ENCODE measurements at regions not wholly inside any gene's neighbourhood (a gene's known extent, or its start where the extent isn't known, plus 50 kb on each side); places are given as distances from the start of the nearest gene placed in this dataset.

- TF ChIP-seq POLR2A (IDR thresholded peaks at IDR 0.05), result no peak
- TF ChIP-seq, protein P1, sequence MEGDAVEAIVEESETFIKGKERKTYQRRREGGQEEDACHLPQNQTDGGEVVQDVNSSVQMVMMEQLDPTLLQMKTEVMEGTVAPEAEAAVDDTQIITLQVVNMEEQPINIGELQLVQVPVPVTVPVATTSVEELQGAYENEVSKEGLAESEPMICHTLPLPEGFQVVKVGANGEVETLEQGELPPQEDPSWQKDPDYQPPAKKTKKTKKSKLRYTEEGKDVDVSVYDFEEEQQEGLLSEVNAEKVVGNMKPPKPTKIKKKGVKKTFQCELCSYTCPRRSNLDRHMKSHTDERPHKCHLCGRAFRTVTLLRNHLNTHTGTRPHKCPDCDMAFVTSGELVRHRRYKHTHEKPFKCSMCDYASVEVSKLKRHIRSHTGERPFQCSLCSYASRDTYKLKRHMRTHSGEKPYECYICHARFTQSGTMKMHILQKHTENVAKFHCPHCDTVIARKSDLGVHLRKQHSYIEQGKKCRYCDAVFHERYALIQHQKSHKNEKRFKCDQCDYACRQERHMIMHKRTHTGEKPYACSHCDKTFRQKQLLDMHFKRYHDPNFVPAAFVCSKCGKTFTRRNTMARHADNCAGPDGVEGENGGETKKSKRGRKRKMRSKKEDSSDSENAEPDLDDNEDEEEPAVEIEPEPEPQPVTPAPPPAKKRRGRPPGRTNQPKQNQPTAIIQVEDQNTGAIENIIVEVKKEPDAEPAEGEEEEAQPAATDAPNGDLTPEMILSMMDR (IDR thresholded peaks at IDR 0.05), result peak; percentile 83 to 91 (median 84)
These were observed 79.2 kb upstream of the WDR26 start for GRCh38 chr1:224513787-224514209.

All from uterus (tissue), 2 donors.